Endothelial cell (in vitro differentiated cells): ENCODE measurements at regions not wholly inside any gene's neighbourhood (a gene's known extent, or its start where the extent isn't known, plus 50 kb on each side); places are given as distances from the start of the nearest gene placed in this dataset.

Source experiments
- DNase-seq: peaks from one replicate; pipeline ENCODE4 v3.0.0; 2021; ENCODE audit warnings: low spot score
- H3K27ac Mint-ChIP-seq: one replicate; pipeline ENCODE4 v1.8.0; 2021; ENCODE audit warnings: mixed read lengths, inconsistent platforms; ENCODE audit not compliant: unreplicated experiment
- H3K27me3 Mint-ChIP-seq: one replicate; pipeline ENCODE4 v1.8.0; 2021; ENCODE audit warnings: mild to moderate bottlenecking, moderate library complexity, mixed read lengths, inconsistent platforms; ENCODE audit not compliant: unreplicated experiment
- H3K36me3 Mint-ChIP-seq: one replicate; pipeline ENCODE4 v1.8.0; 2021; ENCODE audit warnings: mild to moderate bottlenecking, low read depth, mixed read lengths, inconsistent platforms; ENCODE audit not compliant: unreplicated experiment
- H3K4me1 Mint-ChIP-seq: one replicate; pipeline ENCODE4 v1.8.0; 2021; ENCODE audit warnings: mild to moderate bottlenecking, mixed read lengths, inconsistent platforms; ENCODE audit not compliant: unreplicated experiment
- H3K4me3 Mint-ChIP-seq: one replicate; pipeline ENCODE4 v1.8.0; 2021; ENCODE audit warnings: mild to moderate bottlenecking, mixed read lengths, inconsistent platforms; ENCODE audit not compliant: unreplicated experiment
- H3K9me3 Mint-ChIP-seq: one replicate; pipeline ENCODE4 v1.8.0; 2021; ENCODE audit warnings: mixed read lengths, inconsistent platforms; ENCODE audit not compliant: unreplicated experiment
- TF ChIP-seq, protein P1 (sequence below): fragments of 200-600 bp; sonication (generic); IDR thresholded peaks from one replicate; pipeline ENCODE4 v1.5.0; 2021; ENCODE audit warnings: antibody characterized with exemption; ENCODE audit not compliant: unreplicated experiment

DNA sequence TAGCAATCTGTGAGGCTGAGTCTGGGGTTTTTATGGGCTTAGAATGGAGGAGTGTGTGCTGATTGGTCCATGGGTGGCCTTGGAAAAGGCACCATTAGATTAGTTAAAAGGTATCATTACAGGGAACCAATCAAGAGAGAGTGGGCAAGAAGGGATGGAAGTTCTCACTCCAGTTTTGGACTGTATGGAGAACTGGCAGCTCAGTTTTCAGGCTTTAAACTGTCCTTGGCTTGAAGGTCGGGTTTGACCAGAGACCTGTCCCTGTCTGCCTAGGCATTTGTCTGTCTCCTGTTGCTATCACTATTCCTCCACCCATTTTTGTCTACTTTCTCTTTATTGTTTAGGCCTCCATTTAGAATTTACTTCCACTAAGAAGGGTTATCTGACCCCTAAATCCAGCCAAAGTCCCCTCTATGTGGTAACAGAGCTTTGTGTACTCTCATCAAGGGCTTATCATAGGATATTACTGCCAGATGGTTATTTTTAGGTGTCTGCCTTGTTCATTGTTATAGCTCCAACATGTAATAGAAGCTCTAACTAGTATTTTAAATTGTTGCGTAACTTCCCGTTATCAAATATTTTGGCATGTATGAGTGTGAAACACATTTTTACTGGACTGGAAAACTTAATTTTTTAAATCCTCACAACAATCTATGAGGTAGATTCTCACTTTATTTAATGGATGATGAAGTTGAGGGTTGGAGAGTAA, 133.3 kb upstream of the SLC10A2 start:
- no peak for DNase-seq
- H3K27me3 Mint-ChIP-seq, result peaks cover 1% of the 10 kb centered on the region
- TF ChIP-seq, protein P1, sequence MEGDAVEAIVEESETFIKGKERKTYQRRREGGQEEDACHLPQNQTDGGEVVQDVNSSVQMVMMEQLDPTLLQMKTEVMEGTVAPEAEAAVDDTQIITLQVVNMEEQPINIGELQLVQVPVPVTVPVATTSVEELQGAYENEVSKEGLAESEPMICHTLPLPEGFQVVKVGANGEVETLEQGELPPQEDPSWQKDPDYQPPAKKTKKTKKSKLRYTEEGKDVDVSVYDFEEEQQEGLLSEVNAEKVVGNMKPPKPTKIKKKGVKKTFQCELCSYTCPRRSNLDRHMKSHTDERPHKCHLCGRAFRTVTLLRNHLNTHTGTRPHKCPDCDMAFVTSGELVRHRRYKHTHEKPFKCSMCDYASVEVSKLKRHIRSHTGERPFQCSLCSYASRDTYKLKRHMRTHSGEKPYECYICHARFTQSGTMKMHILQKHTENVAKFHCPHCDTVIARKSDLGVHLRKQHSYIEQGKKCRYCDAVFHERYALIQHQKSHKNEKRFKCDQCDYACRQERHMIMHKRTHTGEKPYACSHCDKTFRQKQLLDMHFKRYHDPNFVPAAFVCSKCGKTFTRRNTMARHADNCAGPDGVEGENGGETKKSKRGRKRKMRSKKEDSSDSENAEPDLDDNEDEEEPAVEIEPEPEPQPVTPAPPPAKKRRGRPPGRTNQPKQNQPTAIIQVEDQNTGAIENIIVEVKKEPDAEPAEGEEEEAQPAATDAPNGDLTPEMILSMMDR, result no peak
- no peaks in the 10 kb centered on the region for H3K36me3 Mint-ChIP-seq
- no peaks in the 10 kb centered on the region for H3K9me3 Mint-ChIP-seq
- H3K4me3 Mint-ChIP-seq, result no peak overlapping the region
- H3K27ac Mint-ChIP-seq, result no peak overlapping the region
- H3K4me1 Mint-ChIP-seq, result no peaks in the 10 kb centered on the region

DNA sequence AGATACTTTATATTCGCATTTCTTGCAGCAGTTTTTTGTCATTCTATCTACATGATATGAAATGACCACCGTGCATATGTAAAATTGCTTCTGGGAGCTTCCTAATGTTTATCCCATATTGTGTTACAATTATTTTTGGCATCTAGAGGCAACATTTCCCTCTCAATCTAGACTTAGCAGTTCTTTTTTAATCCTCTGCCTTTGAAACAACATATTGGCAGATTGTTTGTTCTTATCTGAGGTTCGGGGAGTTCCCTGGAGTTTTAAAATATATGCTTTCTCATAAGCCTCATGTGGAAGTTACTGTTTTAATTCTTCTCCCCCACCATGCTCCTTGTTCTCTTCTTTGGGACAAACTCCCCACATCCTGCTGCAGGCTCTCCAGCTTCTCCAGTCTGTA, 130.1 kb upstream of the SLC10A2 start:
- Mint-ChIP-seq H3K27me3 (peaks cover 1% of the 10 kb centered on the region), H3K27ac (no peak overlapping the region), H3K9me3 (no peaks in the 10 kb centered on the region), H3K4me3 (no peak overlapping the region), H3K36me3 (no peaks in the 10 kb centered on the region), H3K4me1 (no peaks in the 10 kb centered on the region)
- TF ChIP-seq, protein P1, result no peak
- DNase-seq, result no peak

DNA sequence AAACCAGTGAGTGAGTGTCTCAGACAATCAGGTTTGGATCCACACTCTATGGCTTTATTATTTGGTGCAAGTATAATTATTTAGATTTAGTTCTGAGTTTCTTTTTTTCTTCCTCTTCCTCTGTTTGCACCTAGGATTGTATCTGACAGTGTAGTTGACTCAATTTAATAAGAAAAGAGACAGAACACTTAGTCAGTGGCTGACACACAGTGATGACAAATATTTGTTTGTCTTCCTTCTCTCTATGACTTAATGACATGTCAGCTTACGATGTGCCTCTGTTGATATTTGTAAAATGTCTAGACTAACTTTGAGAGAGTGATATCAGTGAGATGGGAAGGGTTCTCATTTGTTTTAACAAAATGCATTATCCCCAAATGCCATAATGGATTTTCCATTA, 129.5 kb upstream of the SLC10A2 start:
- Mint-ChIP-seq H3K4me3 (no peak overlapping the region), H3K9me3 (no peaks in the 10 kb centered on the region), H3K4me1 (no peaks in the 10 kb centered on the region), H3K36me3 (no peaks in the 10 kb centered on the region), H3K27ac (no peak overlapping the region), H3K27me3 (peaks cover 1% of the 10 kb centered on the region)
- DNase-seq, result no peak
- TF ChIP-seq, protein P1, result no peak

DNA sequence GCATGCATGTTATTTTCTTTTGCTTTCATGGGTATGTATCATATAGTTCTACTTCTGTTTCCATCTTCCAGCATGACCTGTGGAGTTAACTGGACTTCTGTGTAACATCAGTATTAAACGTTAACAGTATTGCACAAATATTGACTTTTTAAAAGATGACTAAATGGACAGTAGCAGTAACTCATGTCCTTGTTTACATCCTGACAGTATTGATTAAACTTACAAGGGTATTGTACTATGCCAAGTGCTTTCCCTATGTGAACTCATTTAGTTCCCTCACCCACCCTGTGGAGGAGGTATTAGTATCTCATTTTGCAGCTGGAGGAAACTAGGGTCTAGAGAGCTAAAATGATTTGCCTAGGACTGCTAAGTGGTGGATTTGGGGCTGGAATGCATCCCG, 128.7 kb upstream of the SLC10A2 start:
- no peak overlapping the region for H3K27ac Mint-ChIP-seq
- no peaks in the 10 kb centered on the region for H3K9me3 Mint-ChIP-seq
- H3K4me1 Mint-ChIP-seq, result no peaks in the 10 kb centered on the region
- H3K4me3 Mint-ChIP-seq, result no peak overlapping the region
- peaks cover 1% of the 10 kb centered on the region for H3K27me3 Mint-ChIP-seq
- H3K36me3 Mint-ChIP-seq, result no peaks in the 10 kb centered on the region
- TF ChIP-seq, protein P1, result no peak
- DNase-seq, result no peak

DNA sequence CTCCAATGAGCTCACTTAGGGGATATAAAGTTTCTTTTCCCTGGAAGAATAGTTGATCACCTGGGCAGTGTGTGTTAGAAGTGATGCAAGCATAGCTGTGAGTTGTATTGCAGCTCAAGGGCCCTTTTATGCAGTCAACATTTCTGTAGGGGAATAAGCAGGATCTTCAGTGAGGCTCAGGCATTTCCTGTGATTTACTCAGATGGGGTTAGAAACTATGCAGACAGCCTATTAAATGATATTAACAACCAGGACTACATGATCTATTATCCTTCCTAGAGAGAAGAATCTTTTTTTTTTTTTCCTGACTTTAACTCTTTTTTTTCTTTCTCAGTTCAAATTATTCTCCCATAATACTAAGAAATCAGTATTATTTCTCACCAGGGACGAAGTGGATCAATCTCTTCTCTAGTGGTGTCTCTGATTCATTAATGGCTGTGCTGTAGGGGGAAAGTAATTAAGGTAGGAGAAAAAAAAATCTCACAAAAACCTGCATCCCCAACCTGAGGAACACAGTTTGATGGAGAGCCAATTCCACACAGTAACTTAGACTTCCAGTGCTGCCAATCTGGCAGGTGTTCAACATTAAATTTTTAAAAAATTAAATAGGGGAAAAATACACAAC, 126.4 kb upstream of the SLC10A2 start:
- TF ChIP-seq, protein P1, result no peak
- Mint-ChIP-seq H3K36me3 (no peaks in the 10 kb centered on the region), H3K4me1 (no peaks in the 10 kb centered on the region), H3K27ac (no peak overlapping the region), H3K27me3 (no peaks in the 10 kb centered on the region), H3K9me3 (no peaks in the 10 kb centered on the region), H3K4me3 (no peak overlapping the region)
- DNase-seq, result no peak
